Left ventricle myocardium inferior (tissue), 1 donor: ENCODE measurements at regions not wholly inside any gene's neighbourhood (a gene's known extent, or its start where the extent isn't known, plus 50 kb on each side); places are given as distances from the start of the nearest gene placed in this dataset.

ENCODE experiments used
- DNase-seq: peaks from one replicate; pipeline ENCODE4 v3.0.0-alpha.2; 2020
- H3K27ac ChIP-seq: fragments of 200-600 bp; replicated peaks from 2 replicates; pipeline ENCODE4 v1.8.0; 2021
- H3K27me3 ChIP-seq: fragments of 200-600 bp; 2 replicates; pipeline ENCODE4 v1.8.0; 2021; ENCODE audit warnings: low read depth
- H3K36me3 ChIP-seq: fragments of 200-600 bp; 2 replicates; pipeline ENCODE4 v1.8.0; 2021
- H3K4me1 ChIP-seq: fragments of 200-600 bp; 2 replicates; pipeline ENCODE4 v1.8.0; 2021
- H3K4me3 ChIP-seq: fragments of 200-600 bp; 2 replicates; pipeline ENCODE4 v1.8.0; 2021; ENCODE audit warnings: mild to moderate bottlenecking, moderate library complexity
- H3K9me3 ChIP-seq: fragments of 200-600 bp; replicated peaks from 2 replicates; pipeline ENCODE4 v1.8.0; 2021
- intact Hi-C: fragments of 100-400 bp; cut with micrococcal nuclease; formaldehyde crosslinking; loops from one replicate; pipeline ENCODE4 v1.11.0; 2022
- TF ChIP-seq, protein P1 (sequence below): fragments of 200-600 bp; IDR thresholded peaks from 2 replicates; pipeline ENCODE4 v1.8.0; 2021; ENCODE audit warnings: antibody characterized with exemption, mild to moderate bottlenecking, borderline replicate concordance
- donor health status: DM: no; HTN: yes; CAD: no; lungs with severe emphysema.

DNA sequence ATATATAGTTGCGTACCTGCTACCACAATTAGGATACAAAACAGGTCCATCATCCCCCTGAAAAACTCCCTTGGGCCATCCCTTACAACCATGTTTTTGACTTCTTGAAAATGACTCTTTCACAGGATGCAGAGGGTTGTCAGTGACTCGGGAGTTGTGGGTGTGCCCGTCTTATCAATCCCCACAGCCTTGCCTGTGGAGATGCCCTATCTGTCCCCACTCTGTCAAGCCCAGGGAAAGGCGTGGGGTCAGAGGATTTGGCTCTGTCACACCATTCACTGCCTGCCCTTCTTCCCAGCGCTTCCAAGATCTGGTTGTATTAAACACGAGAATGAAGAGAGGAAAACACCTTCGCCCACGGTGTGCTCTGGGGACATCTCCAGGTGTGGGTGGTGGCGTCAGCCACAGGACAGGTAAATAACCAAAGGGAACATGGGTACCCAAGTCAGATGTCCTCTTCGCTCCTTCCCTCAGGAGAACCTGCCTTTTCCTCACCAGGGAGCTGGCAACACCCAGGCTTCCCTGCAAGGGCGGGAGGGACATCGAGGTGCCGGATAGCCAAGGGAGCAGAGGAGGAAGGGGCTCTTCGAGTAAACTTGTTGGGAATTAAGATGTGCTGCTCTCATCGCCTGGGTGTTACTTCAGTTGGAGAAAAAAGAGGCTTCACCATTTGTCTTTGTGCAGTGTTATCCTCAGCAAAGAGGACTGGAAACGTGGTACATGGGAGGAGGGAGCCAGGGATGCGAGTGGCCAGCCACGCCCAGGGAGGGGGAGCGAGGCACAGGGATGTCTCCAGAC lies 100.3 kb downstream of the B3GNT2 start:
- Histone ChIP-seq H3K27me3 (no peaks in the 10 kb centered on the region), H3K4me1 (peaks cover 37% of the 10 kb centered on the region), H3K27ac (no peak overlapping the region), H3K4me3 (no peak overlapping the region), H3K9me3 (no peaks in the 10 kb centered on the region), H3K36me3 (no peaks in the 10 kb centered on the region)
- TF ChIP-seq, protein P1, sequence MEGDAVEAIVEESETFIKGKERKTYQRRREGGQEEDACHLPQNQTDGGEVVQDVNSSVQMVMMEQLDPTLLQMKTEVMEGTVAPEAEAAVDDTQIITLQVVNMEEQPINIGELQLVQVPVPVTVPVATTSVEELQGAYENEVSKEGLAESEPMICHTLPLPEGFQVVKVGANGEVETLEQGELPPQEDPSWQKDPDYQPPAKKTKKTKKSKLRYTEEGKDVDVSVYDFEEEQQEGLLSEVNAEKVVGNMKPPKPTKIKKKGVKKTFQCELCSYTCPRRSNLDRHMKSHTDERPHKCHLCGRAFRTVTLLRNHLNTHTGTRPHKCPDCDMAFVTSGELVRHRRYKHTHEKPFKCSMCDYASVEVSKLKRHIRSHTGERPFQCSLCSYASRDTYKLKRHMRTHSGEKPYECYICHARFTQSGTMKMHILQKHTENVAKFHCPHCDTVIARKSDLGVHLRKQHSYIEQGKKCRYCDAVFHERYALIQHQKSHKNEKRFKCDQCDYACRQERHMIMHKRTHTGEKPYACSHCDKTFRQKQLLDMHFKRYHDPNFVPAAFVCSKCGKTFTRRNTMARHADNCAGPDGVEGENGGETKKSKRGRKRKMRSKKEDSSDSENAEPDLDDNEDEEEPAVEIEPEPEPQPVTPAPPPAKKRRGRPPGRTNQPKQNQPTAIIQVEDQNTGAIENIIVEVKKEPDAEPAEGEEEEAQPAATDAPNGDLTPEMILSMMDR, result no peak
- intact Hi-C loops, result no loop called here
- no peak for DNase-seq

DNA sequence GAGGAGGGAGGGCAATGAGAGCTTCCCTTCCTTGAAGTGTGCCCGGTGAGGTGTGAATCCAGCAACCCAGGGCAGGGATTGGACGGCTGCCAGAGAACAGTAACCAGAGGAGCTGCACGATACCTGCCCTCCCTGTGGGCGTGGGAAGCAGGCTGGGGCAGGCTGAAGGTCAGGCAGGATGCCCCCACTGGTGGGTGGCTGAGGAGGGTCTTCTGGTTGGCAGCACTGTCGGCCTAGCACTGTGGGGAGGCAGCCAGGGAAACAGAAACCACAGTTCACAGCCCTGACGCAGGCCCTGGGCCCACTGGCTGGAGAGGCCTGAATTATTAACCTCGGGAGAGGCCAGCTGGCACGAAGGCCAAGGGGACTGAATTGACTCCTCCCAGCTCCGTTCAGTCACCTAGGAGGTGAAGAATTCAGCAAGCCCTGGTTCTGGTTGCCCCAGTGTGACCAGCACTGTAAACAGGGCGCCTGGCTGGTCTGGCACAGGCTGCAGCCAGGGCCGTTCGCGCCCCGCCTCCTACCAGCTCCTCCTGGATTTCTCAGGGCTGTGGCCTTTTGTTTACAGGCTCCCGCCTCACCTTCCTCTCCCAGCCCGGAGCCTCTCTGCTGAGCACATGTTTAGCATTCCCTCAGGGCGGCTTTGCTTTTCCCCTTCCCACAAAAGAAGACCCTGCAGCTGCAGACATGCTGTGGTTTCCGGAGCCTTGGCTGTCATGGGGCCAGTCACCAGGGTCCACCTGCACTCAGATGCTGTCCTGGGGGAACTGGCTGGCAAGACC lies 97.8 kb downstream of the B3GNT2 start:
- intact Hi-C loops, result no loop called here
- TF ChIP-seq, protein P1, result no peak
- Histone ChIP-seq H3K27ac (peak overlapping the region; percentile 68), H3K27me3 (no peaks in the 10 kb centered on the region), H3K36me3 (no peaks in the 10 kb centered on the region), H3K9me3 (no peaks in the 10 kb centered on the region), H3K4me1 (peaks cover 45% of the 10 kb centered on the region), H3K4me3 (peak overlapping the region; percentile 31)
- peak; percentile 54 for DNase-seq

DNA sequence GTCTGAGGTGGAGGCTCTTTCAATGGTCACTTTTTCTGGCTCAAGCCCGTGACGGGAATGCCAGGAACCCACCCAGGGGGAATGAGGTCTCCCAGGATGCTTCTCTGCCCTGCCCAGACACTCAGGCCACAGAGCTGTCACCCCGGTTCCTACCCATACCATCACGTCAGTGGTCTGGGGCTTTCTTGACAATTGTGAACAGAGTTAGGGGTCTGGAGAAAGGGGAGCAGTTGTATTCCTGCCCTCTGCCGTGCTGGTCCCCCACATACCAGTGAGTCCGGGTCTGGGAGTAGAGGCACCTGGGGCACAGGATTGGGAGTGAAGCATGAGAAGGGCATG lies 97.2 kb downstream of the B3GNT2 start:
- TF ChIP-seq, protein P1, result no peak
- Histone ChIP-seq H3K36me3 (no peaks in the 10 kb centered on the region), H3K9me3 (no peaks in the 10 kb centered on the region), H3K27ac (peak overlapping the region; percentile 68), H3K27me3 (no peaks in the 10 kb centered on the region), H3K4me3 (peak overlapping the region; percentile 31), H3K4me1 (peaks cover 51% of the 10 kb centered on the region)
- DNase-seq, result no peak
- intact Hi-C loops, result no loop called here

DNA sequence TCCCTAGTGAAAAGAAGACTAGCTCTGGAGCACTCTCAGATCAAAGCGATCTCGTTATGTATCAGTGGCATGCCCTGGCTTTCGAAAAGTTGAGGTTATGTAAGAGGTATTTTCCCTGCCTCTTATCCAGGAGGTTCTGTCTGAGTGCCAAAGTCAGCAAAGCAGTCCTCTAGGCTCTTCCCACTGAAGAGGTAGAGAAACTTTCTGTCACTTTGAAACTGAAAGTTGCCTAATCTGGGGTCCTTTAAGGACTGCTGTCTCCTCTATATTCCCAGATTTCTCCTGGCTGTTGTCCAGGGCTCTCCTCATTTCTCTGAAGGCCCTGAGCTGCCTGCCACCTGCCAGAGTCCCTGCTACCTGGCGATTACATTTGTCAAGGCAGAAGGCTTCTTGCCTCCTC lies 96.3 kb downstream of the B3GNT2 start:
- H3K4me1 ChIP-seq, result peaks cover 60% of the 10 kb centered on the region
- H3K27ac ChIP-seq, result peak overlapping the region; percentile 37
- DNase-seq, result no peak
- no peaks in the 10 kb centered on the region for H3K27me3 ChIP-seq
- peak overlapping the region; percentile 7 for H3K4me3 ChIP-seq
- intact Hi-C loops, result no loop called here
- TF ChIP-seq, protein P1, result no peak
- H3K9me3 ChIP-seq, result no peaks in the 10 kb centered on the region
- no peaks in the 10 kb centered on the region for H3K36me3 ChIP-seq

DNA sequence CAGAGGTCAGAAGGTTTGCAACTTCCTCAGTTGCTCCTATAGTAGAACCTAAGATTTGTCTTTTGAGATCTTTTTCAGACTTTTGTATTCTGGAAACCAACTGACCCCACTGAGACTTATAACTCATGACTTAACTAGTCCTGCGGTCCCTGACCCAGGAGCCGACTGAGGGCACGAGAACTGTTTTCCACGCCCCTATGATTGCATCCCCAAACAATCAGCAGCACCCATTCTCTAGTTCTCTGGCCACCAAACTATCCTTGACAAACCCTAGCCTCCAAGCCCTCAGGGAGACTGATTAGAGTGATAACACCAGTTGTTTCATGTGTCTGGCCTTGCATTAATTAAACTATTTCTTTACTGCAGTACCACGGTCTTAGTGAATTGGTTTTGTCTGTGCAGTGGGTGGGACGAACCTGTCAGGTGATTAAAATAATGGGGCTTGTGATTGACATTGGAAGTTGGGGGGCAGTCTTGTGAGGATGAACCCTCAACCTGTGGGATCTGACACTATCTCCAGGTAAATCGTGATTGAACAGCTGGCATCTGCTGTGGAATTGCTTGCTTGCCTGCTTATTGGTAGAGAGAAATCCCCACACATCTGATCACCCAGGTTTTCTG lies 95.7 kb downstream of the B3GNT2 start:
- H3K4me1 ChIP-seq, result peaks cover 60% of the 10 kb centered on the region
- no peaks in the 10 kb centered on the region for H3K9me3 ChIP-seq
- intact Hi-C loops, result no loop called here
- H3K27ac ChIP-seq, result peak overlapping the region; percentile 37
- H3K4me3 ChIP-seq, result no peak overlapping the region
- no peaks in the 10 kb centered on the region for H3K27me3 ChIP-seq
- DNase-seq, result no peak
- no peaks in the 10 kb centered on the region for H3K36me3 ChIP-seq
- TF ChIP-seq, protein P1, result no peak
